HCT116 (cell line): ENCODE measurements at regions not wholly inside any gene's neighbourhood (a gene's known extent, or its start where the extent isn't known, plus 50 kb on each side); places are given as distances from the start of the nearest gene placed in this dataset.

ENCODE experiments used
- ATAC-seq: fragments of 200-7000 bp; cut with Tn5 transposase; 2 replicates; pipeline ENCODE4 v1.9.1; 2020; ENCODE audit warnings: mild to moderate bottlenecking, moderate library complexity
- BruUV-seq: library from RNA; stranded (reverse); fragments of 400-500 nt; replicated peaks from 2 replicates; lab custom pipeline; 2021; lab: Mats Ljungman, UMichigan
- CTCF ChIA-PET: fragments of 300-600 bp; sonication (Branson Sonifier 250); formaldehyde crosslinking; loops from one replicate; lab custom pipeline; 2021; ENCODE audit warnings: antibody characterized with exemption; lab: Charles Lee
- POLR2A ChIA-PET: fragments of 300-600, 350-600 bp; sonication (Branson Sonifier 250); formaldehyde crosslinking; loops from one replicate; lab custom pipeline; 2021; ENCODE audit warnings: antibody characterized with exemption; lab: Charles Lee
- RAD21 ChIA-PET, 2 experiments: fragments of 300-600 bp; sonication (Branson Sonifier 250); formaldehyde crosslinking; loops; one replicate each; lab custom pipeline; 2023; ENCODE audit warnings: low total read pairs in 2 of 2; ENCODE audit not compliant: uncharacterized antibody in 2 of 2, unreplicated experiment in 2 of 2, low non-redundant PET in 1 of 2; lab: Charles Lee
- DNase-seq: peaks from one replicate; pipeline ENCODE4 v3.0.0-alpha.2; 2010; ENCODE audit warnings: low read depth, low spot score
- H2AFZ ChIP-seq: fragments of 200-600 bp; shearing (Covaris generic), sonication (generic); 2 replicates; pipeline ENCODE4 v1.6.1; 2017; ENCODE audit warnings: low read depth, mixed run types, mixed read lengths, antibody characterized with exemption, low read length; ENCODE audit not compliant: poor library complexity, severe bottlenecking
- H3K27ac ChIP-seq: 2 replicates; pipeline ENCODE4 v1.5.1; 2012; ENCODE audit warnings: low read depth, low read length
- H3K27me3 ChIP-seq: fragments of 200-600 bp; sonication (generic); 2 replicates; pipeline ENCODE4 v1.6.1; 2016; ENCODE audit warnings: mixed run types, low read length, mixed read lengths; ENCODE audit not compliant: insufficient read depth
- H3K36me3 ChIP-seq, 2 experiments: fragments of 200-500 bp in 1 of 2; fragments of 200-600 bp in 1 of 2; sonication (Bioruptor generic) in 1 of 2; sonication (generic) in 1 of 2; 2 replicates each; pipeline versions ENCODE4 v1.5.1 to v1.6.1; 2014 to 2016; ENCODE audit warnings: low read length in 2 of 2, inconsistent platforms in 1 of 2, mixed read lengths in 1 of 2, mixed run types in 1 of 2; ENCODE audit not compliant: insufficient read depth in 2 of 2, control insufficient read depth in 1 of 2
- H3K4me1 ChIP-seq, 2 experiments: fragments of 200-600 bp in 1 of 2; sonication (generic) in 1 of 2; 2 replicates each; pipeline versions ENCODE4 v1.5.1 to v1.6.1; 2012 to 2017; ENCODE audit warnings: low read length in 2 of 2, inconsistent platforms in 1 of 2, mild to moderate bottlenecking in 1 of 2, mixed read lengths in 1 of 2, mixed run types in 1 of 2, moderate library complexity in 1 of 2; ENCODE audit not compliant: insufficient read depth in 2 of 2, control insufficient read depth in 1 of 2
- H3K4me2 ChIP-seq: fragments of 200-600 bp; sonication (generic); 2 replicates; pipeline ENCODE4 v1.6.1; 2017; ENCODE audit warnings: mixed run types, low read length, mixed read lengths
- H3K4me3 ChIP-seq, 2 experiments: fragments of 200-600 bp in 1 of 2; sonication (generic) in 1 of 2; replicated peaks in 1 of 2; 2 replicates each; pipeline ENCODE4 v1.5.1; 2011 to 2016; ENCODE audit warnings: low read length in 2 of 2, control low read depth in 1 of 2, low read depth in 1 of 2, mild to moderate bottlenecking in 1 of 2, mixed read lengths in 1 of 2, mixed run types in 1 of 2
- H3K79me2 ChIP-seq: fragments of 200-600 bp; sonication (generic); 2 replicates; pipeline ENCODE4 v1.6.1; 2017; ENCODE audit warnings: mild to moderate bottlenecking, mixed run types, low read length, moderate library complexity, mixed read lengths; ENCODE audit not compliant: insufficient read depth
- H3K9ac ChIP-seq: fragments of 200-600 bp; sonication (generic); 2 replicates; pipeline ENCODE4 v1.6.1; 2016; ENCODE audit warnings: low read length, mixed read lengths
- H3K9me2 ChIP-seq: fragments of 200-600 bp; sonication (generic), shearing (Covaris generic); 2 replicates; pipeline ENCODE4 v1.6.1; 2017; ENCODE audit warnings: mixed run types, mild to moderate bottlenecking, moderate library complexity; ENCODE audit not compliant: insufficient read depth
- H3K9me3 ChIP-seq, 2 experiments: fragments of 200-500 bp in 1 of 2; fragments of 200-600 bp in 1 of 2; sonication (Bioruptor generic) in 1 of 2; sonication (generic) in 1 of 2; 2 replicates each; pipeline ENCODE4 v1.6.1; 2014 to 2017; ENCODE audit warnings: low read length in 2 of 2, mixed read lengths in 2 of 2, inconsistent platforms in 1 of 2, low read depth in 1 of 2, mild to moderate bottlenecking in 1 of 2, mixed run types in 1 of 2, moderate library complexity in 1 of 2; ENCODE audit not compliant: control insufficient read depth in 1 of 2, insufficient read depth in 1 of 2
- H4K20me1 ChIP-seq: fragments of 200-600 bp; sonication (generic), shearing (Covaris generic); 2 replicates; pipeline ENCODE4 v1.6.1; 2017; ENCODE audit warnings: mixed run types, mild to moderate bottlenecking, moderate library complexity; ENCODE audit not compliant: insufficient read depth
- CEBPB ChIP-seq: IDR thresholded peaks from 2 replicates; pipeline ENCODE4 v1.6.1; 2012; ENCODE audit warnings: low read depth
- EGR1 ChIP-seq: IDR thresholded peaks from 2 replicates; pipeline ENCODE4 v1.6.1; 2012; ENCODE audit warnings: low read depth
- EZH2 ChIP-seq: fragments of 200-600 bp; sonication (generic); IDR thresholded peaks from 2 replicates; pipeline ENCODE4 v1.6.1; 2017; ENCODE audit warnings: antibody characterized with exemption, mixed run types
- EZH2phosphoT487 ChIP-seq: fragments of 200-600 bp; IDR thresholded peaks from 2 replicates; pipeline ENCODE4 v1.6.1; 2018; ENCODE audit warnings: antibody characterized with exemption, borderline replicate concordance
- FOSL1 ChIP-seq: IDR thresholded peaks from 2 replicates; pipeline ENCODE4 v1.6.1; 2012; ENCODE audit warnings: low read depth
- JUND ChIP-seq: IDR thresholded peaks from 2 replicates; pipeline ENCODE4 v1.6.1; 2012
- POLR2A ChIP-seq: IDR thresholded peaks from 2 replicates; pipeline ENCODE4 v1.7.0; 2011; ENCODE audit warnings: borderline replicate concordance; ENCODE audit not compliant: insufficient read depth, insufficient read length; ENCODE audit errors: extremely low read depth
- POLR2AphosphoS5 ChIP-seq: IDR thresholded peaks from 2 replicates; pipeline ENCODE4 v1.6.1; 2011; ENCODE audit warnings: mild to moderate bottlenecking, low read depth, low read length, moderate library complexity
- RAD21 ChIP-seq: IDR thresholded peaks from 2 replicates; pipeline ENCODE4 v1.6.1; 2012; ENCODE audit warnings: low read depth, mild to moderate bottlenecking
- SP1 ChIP-seq: IDR thresholded peaks from 2 replicates; pipeline ENCODE4 v1.6.1; 2012; ENCODE audit warnings: low read depth
- SRF ChIP-seq: IDR thresholded peaks from 2 replicates; pipeline ENCODE4 v1.6.1; 2012; ENCODE audit warnings: low read depth
- YY1 ChIP-seq: IDR thresholded peaks from 2 replicates; pipeline ENCODE4 v1.6.1; 2011; ENCODE audit warnings: low read length, low read depth, moderate library complexity, mild to moderate bottlenecking; ENCODE audit not compliant: insufficient replicate concordance; ENCODE audit errors: extremely low read depth
- ZFX ChIP-seq: fragments of 450-650 bp; IDR thresholded peaks from 2 replicates; pipeline ENCODE4 v1.6.1; 2017
- intact Hi-C: fragments of 100-400 bp; cut with micrococcal nuclease; formaldehyde crosslinking; loops from 2 replicates; pipeline ENCODE4 v1.10.0; 2022
- TF ChIP-seq, protein P1 (sequence below): IDR thresholded peaks from 2 replicates; pipeline ENCODE4 v1.6.1; 2011; ENCODE audit warnings: mild to moderate bottlenecking, low read length, moderate library complexity; ENCODE audit not compliant: insufficient replicate concordance; ENCODE audit errors: extremely low read depth
- TF ChIP-seq, protein P2 (sequence below): IDR thresholded peaks from 2 replicates; pipeline ENCODE4 v1.6.1; 2012
- TF ChIP-seq, protein P3 (sequence below): IDR thresholded peaks from 2 replicates; pipeline ENCODE4 v1.6.1; 2012

DNA sequence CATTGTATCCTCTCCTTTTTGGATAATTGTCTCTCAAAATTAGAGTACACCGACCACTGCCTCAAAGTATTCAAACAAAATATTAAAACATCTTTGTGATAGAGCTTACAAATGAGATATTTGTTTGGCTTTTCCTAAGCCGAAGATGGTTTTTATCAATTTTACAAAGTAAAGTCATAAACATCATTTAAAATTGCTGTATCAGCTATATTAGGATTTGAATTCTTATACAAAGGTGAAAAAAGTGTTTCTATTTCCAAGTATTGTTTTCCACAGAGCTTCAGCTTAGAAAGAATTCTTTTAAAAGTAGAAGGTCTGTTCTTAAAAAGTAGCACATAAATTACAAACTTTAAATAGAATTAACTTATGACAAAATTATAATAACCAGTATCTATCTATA lies 116.6 kb upstream of the IFNE start:
- ATAC-seq: no peak
- Histone ChIP-seq H3K4me3 (no peak overlapping the region), H3K27ac (no peak overlapping the region), H3K9ac (no peak overlapping the region), H2AFZ (no peak overlapping the region), H3K9me3 (no peaks in the 10 kb centered on the region), H3K36me3 (no peaks in the 10 kb centered on the region), H3K27me3 (no peaks in the 10 kb centered on the region), H3K9me2 (no peaks in the 10 kb centered on the region), H3K4me1 (peaks cover 17 to 60% of the 10 kb centered on the region in 2 experiments), H4K20me1 (no peaks in the 10 kb centered on the region), H3K79me2 (peaks cover 9% of the 10 kb centered on the region; the same call in 1 of the 2 replicates), H3K4me2 (no peak overlapping the region)
- TF ChIP-seq POLR2AphosphoS5: no peak
- TF ChIP-seq FOSL1: no peak
- TF ChIP-seq, protein P1, sequence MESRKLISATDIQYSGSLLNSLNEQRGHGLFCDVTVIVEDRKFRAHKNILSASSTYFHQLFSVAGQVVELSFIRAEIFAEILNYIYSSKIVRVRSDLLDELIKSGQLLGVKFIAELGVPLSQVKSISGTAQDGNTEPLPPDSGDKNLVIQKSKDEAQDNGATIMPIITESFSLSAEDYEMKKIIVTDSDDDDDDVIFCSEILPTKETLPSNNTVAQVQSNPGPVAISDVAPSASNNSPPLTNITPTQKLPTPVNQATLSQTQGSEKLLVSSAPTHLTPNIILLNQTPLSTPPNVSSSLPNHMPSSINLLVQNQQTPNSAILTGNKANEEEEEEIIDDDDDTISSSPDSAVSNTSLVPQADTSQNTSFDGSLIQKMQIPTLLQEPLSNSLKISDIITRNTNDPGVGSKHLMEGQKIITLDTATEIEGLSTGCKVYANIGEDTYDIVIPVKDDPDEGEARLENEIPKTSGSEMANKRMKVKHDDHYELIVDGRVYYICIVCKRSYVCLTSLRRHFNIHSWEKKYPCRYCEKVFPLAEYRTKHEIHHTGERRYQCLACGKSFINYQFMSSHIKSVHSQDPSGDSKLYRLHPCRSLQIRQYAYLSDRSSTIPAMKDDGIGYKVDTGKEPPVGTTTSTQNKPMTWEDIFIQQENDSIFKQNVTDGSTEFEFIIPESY: no peak
- TF ChIP-seq, protein P2, sequence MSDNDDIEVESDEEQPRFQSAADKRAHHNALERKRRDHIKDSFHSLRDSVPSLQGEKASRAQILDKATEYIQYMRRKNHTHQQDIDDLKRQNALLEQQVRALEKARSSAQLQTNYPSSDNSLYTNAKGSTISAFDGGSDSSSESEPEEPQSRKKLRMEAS: no peak
- TF ChIP-seq ZFX: no peak
- no peak for TF ChIP-seq EZH2phosphoT487
- TF ChIP-seq, protein P3, sequence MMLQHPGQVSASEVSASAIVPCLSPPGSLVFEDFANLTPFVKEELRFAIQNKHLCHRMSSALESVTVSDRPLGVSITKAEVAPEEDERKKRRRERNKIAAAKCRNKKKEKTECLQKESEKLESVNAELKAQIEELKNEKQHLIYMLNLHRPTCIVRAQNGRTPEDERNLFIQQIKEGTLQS: no peak
- no peak for TF ChIP-seq RAD21
- no peak for TF ChIP-seq YY1
- TF ChIP-seq CEBPB: no peak
- TF ChIP-seq POLR2A: no peak
- TF ChIP-seq SRF: no peak
- TF ChIP-seq SP1: no peak
- TF ChIP-seq EZH2: no peak
- no peak for TF ChIP-seq EGR1
- TF ChIP-seq JUND: no peak
- POLR2A ChIA-PET: no interaction called here
- CTCF ChIA-PET: no interaction called here
- RAD21 ChIA-PET: no interaction called here
- BruUV-seq: no TSS peak
- no peak for DNase-seq
- intact Hi-C loops: no loop called here
